Upper lobe of left lung (tissue), 6 donors: ENCODE measurements at regions not wholly inside any gene's neighbourhood (a gene's known extent, or its start where the extent isn't known, plus 50 kb on each side); places are given as distances from the start of the nearest gene placed in this dataset.

ENCODE experiments used
- ATAC-seq, 2 donors: fragments of 200-7000 bp; cut with Tn5 transposase; one replicate each; pipeline ENCODE4 v1.9.1; 2022; ENCODE audit warnings: mild to moderate bottlenecking in 2 of 2, moderate library complexity in 2 of 2; ENCODE audit not compliant: low FRiP score in 2 of 2
- DNase-seq, 2 donors: peaks; one replicate each; pipeline ENCODE4 v3.0.0-alpha.2; 2019 to 2020
- H3K27ac ChIP-seq, 4 donors: fragments of 200-600 bp; sonication (generic); one replicate each; pipeline ENCODE4 v1.5.1; 2016 to 2019
- H3K27me3 ChIP-seq, 4 donors: fragments of 200-600 bp; sonication (generic); one replicate each; pipeline ENCODE4 v1.5.1; 2017 to 2019
- H3K36me3 ChIP-seq, 4 donors: fragments of 200-600 bp; sonication (generic); one replicate each; pipeline ENCODE4 v1.5.1; 2016 to 2019
- H3K4me1 ChIP-seq, 4 donors: fragments of 200-600 bp; sonication (generic); one replicate each; pipeline ENCODE4 v1.5.1; 2018 to 2019
- H3K4me3 ChIP-seq, 4 donors: fragments of 200-600 bp; sonication (generic); one replicate each; pipeline ENCODE4 v1.5.1; 2017 to 2019; ENCODE audit warnings: mild to moderate bottlenecking in 2 of 4, moderate library complexity in 1 of 4
- H3K9me3 ChIP-seq, 4 donors: fragments of 200-600 bp; sonication (generic); one replicate each; pipeline ENCODE4 v1.5.1; 2018 to 2019
- EP300 ChIP-seq, 4 donors: sonication (generic); formaldehyde crosslinking; IDR thresholded peaks; one replicate each; pipeline ENCODE4 v1.5.1; 2017; ENCODE audit warnings: antibody characterized with exemption in 4 of 4, control low read depth in 2 of 4
- POLR2A ChIP-seq, 4 donors: fragments of 450-650 bp; IDR thresholded peaks; one replicate each; pipeline ENCODE4 v1.5.1; 2016 to 2017; ENCODE audit warnings: antibody characterized with exemption in 4 of 4, mild to moderate bottlenecking in 2 of 4
- POLR2AphosphoS5 ChIP-seq, 2 donors: sonication (generic); formaldehyde crosslinking; IDR thresholded peaks; one replicate each; pipeline ENCODE4 v1.5.1; 2017; ENCODE audit warnings: antibody characterized with exemption in 2 of 2
- WGBS, 2 donors: methylation state at CpG; one replicate each; pipeline ENCODE4 v1.1.5; 2017 to 2018; 5-methylcytosine and 5-hydroxymethylcytosine counted together
- TF ChIP-seq, protein P1 (sequence below), 6 experiments: fragments of 450-650 bp in 4 of 6; fragments of 200-600 bp in 2 of 6; sonication (generic) in 2 of 6; IDR thresholded peaks; one replicate each; pipeline ENCODE4 v1.5.1; 2016 to 2019; ENCODE audit warnings: antibody characterized with exemption in 6 of 6
- donor health status: DM: no; HTN: no; CAD: no; lungs with moderate emphysema.
- donor health status: DM: no; HTN: yes; CAD: no; lungs with severe emphysema.

DNA sequence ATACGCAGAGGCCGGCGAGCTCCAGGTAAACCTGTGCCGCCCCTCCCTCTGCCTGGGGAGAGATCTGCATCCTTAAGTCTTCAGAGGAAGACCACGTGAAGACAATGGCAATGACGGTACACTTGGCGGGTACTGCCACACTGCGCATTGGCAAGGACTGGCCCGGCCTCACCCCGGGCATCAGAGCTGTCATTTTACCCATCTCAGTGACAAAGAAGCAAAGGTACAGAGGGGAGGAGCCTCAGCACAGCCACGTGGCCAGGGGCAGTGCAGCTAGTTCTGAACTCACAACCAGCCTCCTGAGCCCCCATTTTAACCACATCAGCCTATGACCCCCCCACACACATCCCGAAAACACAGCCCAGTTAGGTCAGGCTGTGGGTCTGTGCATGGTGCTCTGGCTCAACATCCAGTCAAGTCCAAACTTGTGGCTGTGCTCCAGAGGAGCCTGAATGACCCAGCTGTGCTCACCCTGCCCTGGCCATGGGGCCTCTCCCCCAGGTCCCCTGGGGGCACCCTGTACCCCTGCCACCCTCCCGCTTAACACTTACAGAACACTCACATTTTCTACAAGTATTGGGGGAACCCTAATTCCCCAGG lies 80.6 kb downstream of the C16orf95 start:
- DNase-seq, result no peak
- TF ChIP-seq EP300 (IDR thresholded peaks at IDR 0.05) (no peak), POLR2A (IDR thresholded peaks at IDR 0.05) (no peak), POLR2AphosphoS5 (IDR thresholded peaks at IDR 0.05) (no peak)
- TF ChIP-seq, protein P1, sequence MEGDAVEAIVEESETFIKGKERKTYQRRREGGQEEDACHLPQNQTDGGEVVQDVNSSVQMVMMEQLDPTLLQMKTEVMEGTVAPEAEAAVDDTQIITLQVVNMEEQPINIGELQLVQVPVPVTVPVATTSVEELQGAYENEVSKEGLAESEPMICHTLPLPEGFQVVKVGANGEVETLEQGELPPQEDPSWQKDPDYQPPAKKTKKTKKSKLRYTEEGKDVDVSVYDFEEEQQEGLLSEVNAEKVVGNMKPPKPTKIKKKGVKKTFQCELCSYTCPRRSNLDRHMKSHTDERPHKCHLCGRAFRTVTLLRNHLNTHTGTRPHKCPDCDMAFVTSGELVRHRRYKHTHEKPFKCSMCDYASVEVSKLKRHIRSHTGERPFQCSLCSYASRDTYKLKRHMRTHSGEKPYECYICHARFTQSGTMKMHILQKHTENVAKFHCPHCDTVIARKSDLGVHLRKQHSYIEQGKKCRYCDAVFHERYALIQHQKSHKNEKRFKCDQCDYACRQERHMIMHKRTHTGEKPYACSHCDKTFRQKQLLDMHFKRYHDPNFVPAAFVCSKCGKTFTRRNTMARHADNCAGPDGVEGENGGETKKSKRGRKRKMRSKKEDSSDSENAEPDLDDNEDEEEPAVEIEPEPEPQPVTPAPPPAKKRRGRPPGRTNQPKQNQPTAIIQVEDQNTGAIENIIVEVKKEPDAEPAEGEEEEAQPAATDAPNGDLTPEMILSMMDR (IDR thresholded peaks at IDR 0.05), result no peak
- H3K4me3 ChIP-seq, result no peak overlapping the region

DNA sequence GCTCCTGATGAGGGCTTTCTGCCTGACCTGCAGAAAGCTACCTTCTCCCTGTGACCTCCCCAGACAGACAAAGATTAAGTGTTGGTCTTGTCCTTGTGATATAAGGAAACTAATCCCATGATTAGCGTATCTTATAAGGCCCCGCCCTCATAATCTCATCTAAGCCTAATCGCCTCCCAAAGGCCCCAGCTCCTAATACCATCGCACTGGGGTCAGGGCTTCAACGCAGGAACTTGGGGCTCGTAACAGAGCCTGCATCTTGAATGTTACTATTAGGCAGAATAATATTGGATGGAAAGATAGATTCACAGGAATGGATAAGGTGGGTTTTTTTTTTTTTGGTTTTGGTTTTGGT lies 78.9 kb downstream of the C16orf95 start:
- no peaks in the 10 kb centered on the region for H3K9me3 ChIP-seq
- no peaks in the 10 kb centered on the region for H3K4me1 ChIP-seq
- no peak for DNase-seq
- WGBS, 2 donors, result 96 to 97% methylated on average over 6 of the region's 6 CpGs
- no peak for ATAC-seq
- H3K27me3 ChIP-seq, result no peaks in the 10 kb centered on the region
- H3K27ac ChIP-seq, result no peak overlapping the region
- no peak for TF ChIP-seq POLR2AphosphoS5 (IDR thresholded peaks at IDR 0.05)
- no peak for TF ChIP-seq POLR2A (IDR thresholded peaks at IDR 0.05)
- no peak for TF ChIP-seq EP300 (IDR thresholded peaks at IDR 0.05)
- TF ChIP-seq, protein P1 (IDR thresholded peaks at IDR 0.05), result no peak
- H3K36me3 ChIP-seq, result no peaks in the 10 kb centered on the region
- no peak overlapping the region for H3K4me3 ChIP-seq

More for the DNA sequence above, 80.6 kb downstream of the C16orf95 start:
- no peak for ATAC-seq
- 68 to 77% methylated on average over 7 to 12 of the region's 13 CpGs for WGBS, 2 donors
- Histone ChIP-seq H3K27ac (no peak overlapping the region), H3K9me3 (no peaks in the 10 kb centered on the region), H3K36me3 (no peaks in the 10 kb centered on the region), H3K4me1 (no peaks in the 10 kb centered on the region), H3K27me3 (no peaks in the 10 kb centered on the region)

- H3K9me3 ChIP-seq, result no peaks in the 10 kb centered on the region
- TF ChIP-seq POLR2AphosphoS5 (IDR thresholded peaks at IDR 0.05) (no peak), POLR2A (IDR thresholded peaks at IDR 0.05) (no peak), EP300 (IDR thresholded peaks at IDR 0.05) (no peak)
- TF ChIP-seq, protein P1 (IDR thresholded peaks at IDR 0.05), result no peak
- no peaks in the 10 kb centered on the region for H3K27me3 ChIP-seq
- no peak overlapping the region for H3K4me3 ChIP-seq
- H3K4me1 ChIP-seq, result no peaks in the 10 kb centered on the region
- H3K27ac ChIP-seq, result no peak overlapping the region
- no peaks in the 10 kb centered on the region for H3K36me3 ChIP-seq
- ATAC-seq, result no peak
- WGBS, 2 donors, result 83 to 85% methylated on average over 4 of the region's 4 CpGs
- no peak for DNase-seq
Observed at GRCh38 chr16:87239545-87239944, 77.6 kb downstream of the C16orf95 start.

DNA sequence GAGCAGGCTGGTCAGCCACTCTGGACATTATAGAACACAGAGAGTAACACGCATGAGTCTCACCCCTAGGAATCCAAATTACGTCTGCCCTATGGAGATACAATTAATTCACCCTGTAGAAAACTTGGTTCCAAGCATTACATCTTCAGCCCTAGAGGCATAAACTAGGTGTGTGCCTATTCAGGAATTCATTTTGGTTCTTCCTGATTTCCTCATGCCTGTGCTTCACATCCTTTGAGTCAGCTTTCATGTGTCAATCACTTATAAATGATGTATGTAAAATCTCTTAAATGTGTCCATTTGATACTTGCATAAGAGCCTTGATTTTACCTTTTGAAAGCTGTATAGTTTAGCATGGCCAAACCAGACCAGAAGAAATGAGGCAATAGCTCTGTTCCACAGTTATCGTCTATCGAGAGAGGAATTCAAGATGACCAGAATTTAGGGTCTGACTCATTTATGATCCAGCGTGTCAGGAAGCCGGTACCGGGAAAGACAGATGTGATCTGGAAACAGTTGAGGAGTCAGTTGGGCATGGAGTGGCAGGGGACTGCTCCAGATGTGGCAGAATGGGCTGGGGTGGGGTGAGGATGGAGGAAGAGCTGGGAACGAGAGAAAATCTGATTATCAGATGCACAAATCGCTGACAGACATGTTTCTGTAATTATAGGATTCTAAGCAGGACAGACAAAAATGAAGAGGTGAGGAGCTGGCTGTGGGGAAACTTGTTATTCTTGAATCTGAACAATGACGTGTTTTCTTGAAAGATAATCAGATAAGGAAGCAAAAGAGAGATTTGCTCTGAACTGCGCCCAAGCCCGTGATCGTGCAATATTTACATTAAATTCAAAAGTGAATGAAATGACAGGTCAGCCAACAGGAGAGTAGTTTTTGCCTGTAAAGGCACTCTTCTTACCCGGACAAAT lies 76.7 kb downstream of the C16orf95 start:
- no peak for DNase-seq

More for the DNA sequence above, 76.7 kb downstream of the C16orf95 start:
- H3K4me1 ChIP-seq, result no peaks in the 10 kb centered on the region
- no peak for ATAC-seq
- H3K4me3 ChIP-seq, result no peak overlapping the region
- whole genome bisulfite sequencing, 2 donors, result 65 to 69% methylated on average over 14 of the region's 14 CpGs
- no peak overlapping the region for H3K27ac ChIP-seq
- TF ChIP-seq POLR2A (IDR thresholded peaks at IDR 0.05), result no peak
- TF ChIP-seq, protein P1 (IDR thresholded peaks at IDR 0.05), result no peak
- TF ChIP-seq EP300 (IDR thresholded peaks at IDR 0.05), result no peak
- no peak for TF ChIP-seq POLR2AphosphoS5 (IDR thresholded peaks at IDR 0.05)
- no peaks in the 10 kb centered on the region for H3K27me3 ChIP-seq
- no peaks in the 10 kb centered on the region for H3K36me3 ChIP-seq
- no peaks in the 10 kb centered on the region for H3K9me3 ChIP-seq
